SK-N-SH (cell line): ENCODE measurements at regions not wholly inside any gene's neighbourhood (a gene's known extent, or its start where the extent isn't known, plus 50 kb on each side); places are given as distances from the start of the nearest gene placed in this dataset.

Source experiments
- CTCF ChIA-PET: fragments of 300-600, 350-600 bp; formaldehyde crosslinking; extraction: SDS; loops from one replicate; lab custom pipeline; 2021; lab: Yijun Ruan, JAX
- POLR2A ChIA-PET: fragments of 350-600 bp; sonication (Branson Sonifier 250); formaldehyde crosslinking; extraction: SDS; loops from one replicate; lab custom pipeline; 2020; ENCODE audit warnings: antibody characterized with exemption, inconsistent platforms; lab: Yijun Ruan, JAX
- DNase-seq: peaks from one replicate; pipeline ENCODE4 v3.0.0; 2012
- H2AFZ ChIP-seq: fragments of 200-600 bp; sonication (generic); 2 replicates; pipeline ENCODE4 v1.8.1; 2016; ENCODE audit warnings: antibody characterized with exemption, mild to moderate bottlenecking, low read depth
- H3F3A ChIP-seq: fragments of 200-600 bp; sonication (generic); replicated peaks from 2 replicates; pipeline ENCODE3; 2016; ENCODE audit warnings: antibody characterized with exemption, mild to moderate bottlenecking; ENCODE audit not compliant: insufficient read depth
- H3K27ac ChIP-seq, 2 experiments: fragments of 200-500 bp in 1 of 2; fragments of 200-600 bp in 1 of 2; sonication (Bioruptor generic) in 1 of 2; sonication (generic), shearing (Covaris generic) in 1 of 2; 2 replicates each; pipeline versions ENCODE4 v1.5.1 to v1.6.1; 2014 to 2016; ENCODE audit warnings: low read depth in 2 of 2, inconsistent platforms in 1 of 2, low read length in 1 of 2, mild to moderate bottlenecking in 1 of 2, mixed read lengths in 1 of 2
- H3K27me3 ChIP-seq: fragments of 200-600 bp; sonication (generic), shearing (Covaris generic); 2 replicates; pipeline ENCODE4 v1.6.1; 2016; ENCODE audit warnings: mixed run types; ENCODE audit not compliant: insufficient read depth
- H3K36me3 ChIP-seq, 2 experiments: fragments of 200-500 bp in 1 of 2; fragments of 200-600 bp in 1 of 2; sonication (Bioruptor generic) in 1 of 2; sonication (generic) in 1 of 2; replicated peaks in 1 of 2; 2 replicates each; pipeline versions ENCODE3 to v1.5.1; 2014 to 2016; ENCODE audit warnings: low read length in 1 of 2, mild to moderate bottlenecking in 1 of 2; ENCODE audit not compliant: insufficient read depth in 2 of 2, control insufficient read depth in 1 of 2
- H3K4me1 ChIP-seq, 2 experiments: fragments of 200-500 bp in 1 of 2; fragments of 200-600 bp in 1 of 2; sonication (Bioruptor generic) in 1 of 2; sonication (generic), shearing (Covaris generic) in 1 of 2; 2 replicates each; pipeline versions ENCODE4 v1.5.1 to v1.6.1; 2014 to 2016; ENCODE audit warnings: low read depth in 1 of 2, low read length in 1 of 2, mixed run types in 1 of 2; ENCODE audit not compliant: insufficient read depth in 2 of 2, control insufficient read depth in 1 of 2
- H3K4me2 ChIP-seq: fragments of 200-600 bp; sonication (generic), shearing (Covaris generic); 2 replicates; pipeline ENCODE4 v1.6.1; 2017; ENCODE audit warnings: mixed run types
- H3K4me3 ChIP-seq, 2 experiments: fragments of 200-500 bp in 1 of 2; fragments of 200-600 bp in 1 of 2; sonication (Bioruptor generic) in 1 of 2; sonication (generic), shearing (Covaris generic) in 1 of 2; 2 replicates each; pipeline versions ENCODE4 v1.5.1 to v1.8.1; 2014 to 2016; ENCODE audit warnings: low read depth in 2 of 2, inconsistent platforms in 1 of 2, low read length in 1 of 2, mild to moderate bottlenecking in 1 of 2, mixed read lengths in 1 of 2, moderate library complexity in 1 of 2
- H3K79me2 ChIP-seq: fragments of 200-600 bp; sonication (generic); 2 replicates; pipeline ENCODE4 v1.8.1; 2017; ENCODE audit warnings: mild to moderate bottlenecking; ENCODE audit not compliant: insufficient read depth
- H3K9ac ChIP-seq: fragments of 200-600 bp; sonication (generic); 2 replicates; pipeline ENCODE4 v1.6.1; 2017; ENCODE audit warnings: mixed run types
- H3K9me2 ChIP-seq: fragments of 200-600 bp; sonication (generic); 2 replicates; pipeline ENCODE4 v1.6.1; 2017; ENCODE audit warnings: mixed run types
- H3K9me3 ChIP-seq: fragments of 200-600 bp; sonication (generic); 2 replicates; pipeline ENCODE4 v1.6.1; 2017; ENCODE audit warnings: mixed run types, mild to moderate bottlenecking, moderate library complexity
- H4K20me1 ChIP-seq: fragments of 200-600 bp; sonication (generic); 2 replicates; pipeline ENCODE4 v1.6.1; 2017; ENCODE audit warnings: mild to moderate bottlenecking, mixed run types; ENCODE audit not compliant: insufficient read depth
- EZH2phosphoT487 ChIP-seq: fragments of 200-600 bp; sonication (generic); IDR thresholded peaks from 2 replicates; pipeline ENCODE4 v1.6.1; 2017; ENCODE audit warnings: low read depth, mixed run types, mild to moderate bottlenecking, antibody characterized with exemption, moderate library complexity, borderline replicate concordance
- FOSL2 ChIP-seq: IDR thresholded peaks from 2 replicates; pipeline ENCODE4 v1.4.0; 2012; ENCODE audit warnings: low read depth, mild to moderate bottlenecking, moderate library complexity, borderline replicate concordance
- FOXJ3 ChIP-seq: sonication (generic); formaldehyde crosslinking; IDR thresholded peaks from 2 replicates; pipeline ENCODE4 v1.5.1; 2020; ENCODE audit warnings: mild to moderate bottlenecking, missing genetic modification reagents
- FOXM1 ChIP-seq: IDR thresholded peaks from 2 replicates; pipeline ENCODE4 v1.4.0; 2012; ENCODE audit warnings: low read depth, mild to moderate bottlenecking
- JUND ChIP-seq: IDR thresholded peaks from 2 replicates; pipeline ENCODE4 v1.4.0; 2012
- MXI1 ChIP-seq: IDR thresholded peaks from 2 replicates; pipeline ENCODE4 v1.6.1; 2012; ENCODE audit warnings: mild to moderate bottlenecking, low read depth, low read length, improper control_type of control experiment
- NFIC ChIP-seq: IDR thresholded peaks from 2 replicates; pipeline ENCODE4 v1.4.0; 2012; ENCODE audit warnings: borderline replicate concordance
- NRF1 ChIP-seq: IDR thresholded peaks from 2 replicates; pipeline ENCODE4 v1.6.1; 2012; ENCODE audit warnings: low read depth, mild to moderate bottlenecking, low read length
- POLR2AphosphoS5 ChIP-seq: IDR thresholded peaks from 2 replicates; pipeline ENCODE4 v1.6.1; 2012; ENCODE audit warnings: low read depth, low read length
- RFX5 ChIP-seq: IDR thresholded peaks from 2 replicates; pipeline ENCODE4 v1.6.1; 2012; ENCODE audit warnings: mild to moderate bottlenecking, improper control_type of control experiment, low read length
- SMC3 ChIP-seq: IDR thresholded peaks from 2 replicates; pipeline ENCODE4 v1.6.1; 2012; ENCODE audit warnings: low read depth, low read length, improper control_type of control experiment
- TEAD4 ChIP-seq: IDR thresholded peaks from 2 replicates; pipeline ENCODE4 v1.4.0; 2012; ENCODE audit warnings: mild to moderate bottlenecking, borderline replicate concordance; ENCODE audit not compliant: insufficient read depth
- WGBS: methylation state at CpG from one replicate; pipeline ENCODE4 v1.1.6; 2017; ENCODE audit warnings: low lambda C conversion rate; 5-methylcytosine and 5-hydroxymethylcytosine counted together
- TF ChIP-seq, protein P1 (sequence below): fragments of 200-600 bp; sonication (generic); IDR thresholded peaks from 2 replicates; pipeline ENCODE4 v1.6.1; 2017; ENCODE audit warnings: antibody characterized with exemption, mild to moderate bottlenecking, moderate library complexity
- TF ChIP-seq, protein P2 (sequence below): IDR thresholded peaks from 2 replicates; pipeline ENCODE4 v1.4.0; 2012; ENCODE audit warnings: low read depth, borderline replicate concordance
- TF ChIP-seq, protein P3 (sequence below): fragments of 150-350 bp; IDR thresholded peaks from 2 replicates; pipeline ENCODE4 v1.6.1; 2017; ENCODE audit warnings: antibody characterized with exemption, low read length, low read depth, borderline replicate concordance
- TF ChIP-seq, protein P4 (sequence below): IDR thresholded peaks from 2 replicates; pipeline ENCODE4 v1.4.0; 2012; ENCODE audit warnings: low read depth, borderline replicate concordance
- TF ChIP-seq, protein P5 (sequence below): fragments of 150-350 bp; IDR thresholded peaks from 2 replicates; pipeline ENCODE4 v1.6.1; 2016; ENCODE audit warnings: mild to moderate bottlenecking, low read depth, low read length

DNA sequence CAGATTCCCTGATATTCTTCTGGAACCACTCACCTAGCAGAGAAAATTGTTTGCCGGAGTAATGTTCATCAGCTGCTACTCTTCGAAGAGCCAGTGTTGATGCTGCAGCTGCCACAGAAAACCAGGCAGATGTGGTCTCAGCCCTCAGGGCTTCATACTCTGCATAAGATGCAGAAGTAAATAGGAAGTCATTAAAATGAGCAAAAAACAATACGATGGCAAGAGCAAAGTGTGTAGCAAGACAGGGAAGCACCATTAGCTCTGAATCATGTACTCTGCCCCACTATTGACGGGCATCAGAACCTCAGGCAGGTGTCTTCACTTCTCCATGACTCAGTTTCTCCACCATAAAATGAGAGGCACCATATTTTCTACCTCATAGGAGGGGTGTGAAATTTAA lies 991.6 kb upstream of the TMEM132C start:
- Histone ChIP-seq H3K9me3 (no peaks in the 10 kb centered on the region), H3K4me2 (no peak overlapping the region), H3K36me3 (no peaks in the 10 kb centered on the region), H3K4me1 (no peaks in the 10 kb centered on the region), H3K9ac (no peak overlapping the region), H3K27me3 (no peaks in the 10 kb centered on the region), H3F3A (no peaks in the 10 kb centered on the region), H3K27ac (no peak overlapping the region), H4K20me1 (no peaks in the 10 kb centered on the region), H2AFZ (no peak overlapping the region), H3K79me2 (no peaks in the 10 kb centered on the region), H3K9me2 (no peaks in the 10 kb centered on the region), H3K4me3 (no peak overlapping the region)
- ChIA-PET CTCF (no interaction called here), POLR2A (no interaction called here)
- DNase-seq: no peak
- no peak for TF ChIP-seq MXI1
- 31% methylated on average over 4 of the region's 4 CpGs for WGBS

DNA sequence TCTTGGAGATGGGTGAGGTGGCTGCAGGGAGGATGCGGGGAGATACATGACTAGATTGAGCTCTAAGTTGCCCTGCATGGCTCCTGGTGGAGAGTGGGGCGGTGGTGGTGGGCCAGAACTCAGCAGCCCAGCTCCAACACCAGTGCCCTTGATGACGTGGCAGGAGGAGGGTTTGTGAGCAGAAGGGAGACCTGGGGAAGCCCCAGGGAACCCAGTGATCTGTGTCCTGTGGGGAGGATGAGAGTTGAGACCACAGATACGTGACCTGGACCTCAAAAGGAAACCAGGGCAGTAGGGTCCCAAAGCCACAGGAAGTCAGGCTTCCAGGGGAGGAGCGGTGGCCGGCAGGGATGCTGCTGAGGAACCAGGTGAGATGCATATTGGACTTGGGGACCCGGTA lies 989.1 kb upstream of the TMEM132C start:
- Histone ChIP-seq H3F3A (no peaks in the 10 kb centered on the region), H3K9me3 (no peaks in the 10 kb centered on the region), H3K27ac (no peak overlapping the region), H3K4me2 (no peak overlapping the region), H3K79me2 (no peaks in the 10 kb centered on the region), H3K9me2 (no peaks in the 10 kb centered on the region), H2AFZ (no peak overlapping the region), H3K27me3 (no peaks in the 10 kb centered on the region), H4K20me1 (no peaks in the 10 kb centered on the region), H3K9ac (no peak overlapping the region)
- ChIA-PET POLR2A (no interaction called here), CTCF (no interaction called here)
- no peak for DNase-seq
- TF ChIP-seq, protein P1, sequence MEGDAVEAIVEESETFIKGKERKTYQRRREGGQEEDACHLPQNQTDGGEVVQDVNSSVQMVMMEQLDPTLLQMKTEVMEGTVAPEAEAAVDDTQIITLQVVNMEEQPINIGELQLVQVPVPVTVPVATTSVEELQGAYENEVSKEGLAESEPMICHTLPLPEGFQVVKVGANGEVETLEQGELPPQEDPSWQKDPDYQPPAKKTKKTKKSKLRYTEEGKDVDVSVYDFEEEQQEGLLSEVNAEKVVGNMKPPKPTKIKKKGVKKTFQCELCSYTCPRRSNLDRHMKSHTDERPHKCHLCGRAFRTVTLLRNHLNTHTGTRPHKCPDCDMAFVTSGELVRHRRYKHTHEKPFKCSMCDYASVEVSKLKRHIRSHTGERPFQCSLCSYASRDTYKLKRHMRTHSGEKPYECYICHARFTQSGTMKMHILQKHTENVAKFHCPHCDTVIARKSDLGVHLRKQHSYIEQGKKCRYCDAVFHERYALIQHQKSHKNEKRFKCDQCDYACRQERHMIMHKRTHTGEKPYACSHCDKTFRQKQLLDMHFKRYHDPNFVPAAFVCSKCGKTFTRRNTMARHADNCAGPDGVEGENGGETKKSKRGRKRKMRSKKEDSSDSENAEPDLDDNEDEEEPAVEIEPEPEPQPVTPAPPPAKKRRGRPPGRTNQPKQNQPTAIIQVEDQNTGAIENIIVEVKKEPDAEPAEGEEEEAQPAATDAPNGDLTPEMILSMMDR: no peak
- TF ChIP-seq POLR2AphosphoS5 (no peak), FOSL2 (no peak), NRF1 (no peak), JUND (no peak), EZH2phosphoT487 (no peak), NFIC (no peak), RFX5 (no peak), FOXJ3 (CRISPR knock-in tag) (no peak), TEAD4 (no peak), FOXM1 (no peak), SMC3 (no peak)
- TF ChIP-seq, protein P2, sequence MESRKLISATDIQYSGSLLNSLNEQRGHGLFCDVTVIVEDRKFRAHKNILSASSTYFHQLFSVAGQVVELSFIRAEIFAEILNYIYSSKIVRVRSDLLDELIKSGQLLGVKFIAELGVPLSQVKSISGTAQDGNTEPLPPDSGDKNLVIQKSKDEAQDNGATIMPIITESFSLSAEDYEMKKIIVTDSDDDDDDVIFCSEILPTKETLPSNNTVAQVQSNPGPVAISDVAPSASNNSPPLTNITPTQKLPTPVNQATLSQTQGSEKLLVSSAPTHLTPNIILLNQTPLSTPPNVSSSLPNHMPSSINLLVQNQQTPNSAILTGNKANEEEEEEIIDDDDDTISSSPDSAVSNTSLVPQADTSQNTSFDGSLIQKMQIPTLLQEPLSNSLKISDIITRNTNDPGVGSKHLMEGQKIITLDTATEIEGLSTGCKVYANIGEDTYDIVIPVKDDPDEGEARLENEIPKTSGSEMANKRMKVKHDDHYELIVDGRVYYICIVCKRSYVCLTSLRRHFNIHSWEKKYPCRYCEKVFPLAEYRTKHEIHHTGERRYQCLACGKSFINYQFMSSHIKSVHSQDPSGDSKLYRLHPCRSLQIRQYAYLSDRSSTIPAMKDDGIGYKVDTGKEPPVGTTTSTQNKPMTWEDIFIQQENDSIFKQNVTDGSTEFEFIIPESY: no peak
- TF ChIP-seq, protein P3, sequence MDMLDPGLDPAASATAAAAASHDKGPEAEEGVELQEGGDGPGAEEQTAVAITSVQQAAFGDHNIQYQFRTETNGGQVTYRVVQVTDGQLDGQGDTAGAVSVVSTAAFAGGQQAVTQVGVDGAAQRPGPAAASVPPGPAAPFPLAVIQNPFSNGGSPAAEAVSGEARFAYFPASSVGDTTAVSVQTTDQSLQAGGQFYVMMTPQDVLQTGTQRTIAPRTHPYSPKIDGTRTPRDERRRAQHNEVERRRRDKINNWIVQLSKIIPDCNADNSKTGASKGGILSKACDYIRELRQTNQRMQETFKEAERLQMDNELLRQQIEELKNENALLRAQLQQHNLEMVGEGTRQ: no peak
- TF ChIP-seq, protein P4, sequence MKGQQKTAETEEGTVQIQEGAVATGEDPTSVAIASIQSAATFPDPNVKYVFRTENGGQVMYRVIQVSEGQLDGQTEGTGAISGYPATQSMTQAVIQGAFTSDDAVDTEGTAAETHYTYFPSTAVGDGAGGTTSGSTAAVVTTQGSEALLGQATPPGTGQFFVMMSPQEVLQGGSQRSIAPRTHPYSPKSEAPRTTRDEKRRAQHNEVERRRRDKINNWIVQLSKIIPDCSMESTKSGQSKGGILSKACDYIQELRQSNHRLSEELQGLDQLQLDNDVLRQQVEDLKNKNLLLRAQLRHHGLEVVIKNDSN: no peak
- TF ChIP-seq, protein P5, sequence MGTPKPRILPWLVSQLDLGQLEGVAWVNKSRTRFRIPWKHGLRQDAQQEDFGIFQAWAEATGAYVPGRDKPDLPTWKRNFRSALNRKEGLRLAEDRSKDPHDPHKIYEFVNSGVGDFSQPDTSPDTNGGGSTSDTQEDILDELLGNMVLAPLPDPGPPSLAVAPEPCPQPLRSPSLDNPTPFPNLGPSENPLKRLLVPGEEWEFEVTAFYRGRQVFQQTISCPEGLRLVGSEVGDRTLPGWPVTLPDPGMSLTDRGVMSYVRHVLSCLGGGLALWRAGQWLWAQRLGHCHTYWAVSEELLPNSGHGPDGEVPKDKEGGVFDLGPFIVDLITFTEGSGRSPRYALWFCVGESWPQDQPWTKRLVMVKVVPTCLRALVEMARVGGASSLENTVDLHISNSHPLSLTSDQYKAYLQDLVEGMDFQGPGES: no peak
- TF ChIP-seq, all 33 proteins: peak for 0
- Histone ChIP-seq H3K4me1 (no peaks in the 10 kb centered on the region), H3K4me3 (no peak overlapping the region), H3K36me3 (no peaks in the 10 kb centered on the region)
- WGBS: 26% methylated on average over 7 of the region's 7 CpGs
